Peyer's patch (tissue), 4 donors: ENCODE measurements at regions not wholly inside any gene's neighbourhood (a gene's known extent, or its start where the extent isn't known, plus 50 kb on each side); places are given as distances from the start of the nearest gene placed in this dataset.

ENCODE experiments used
- DNase-seq, 3 donors: peaks; one replicate each; pipeline ENCODE4 v3.0.0-alpha.2; 2017 to 2019
- H3K27ac ChIP-seq, 4 donors: fragments of 200-600 bp; sonication (generic); one replicate each; pipeline ENCODE4 v1.5.1; 2016 to 2019
- H3K27me3 ChIP-seq, 2 donors: fragments of 200-600 bp; sonication (generic); one replicate each; pipeline ENCODE4 v1.5.1; 2019
- H3K36me3 ChIP-seq, 3 donors: fragments of 200-600 bp; sonication (generic); one replicate each; pipeline ENCODE4 v1.5.1; 2016 to 2019
- H3K4me1 ChIP-seq, 4 donors: fragments of 200-600 bp; sonication (generic); one replicate each; pipeline ENCODE4 v1.5.1; 2016 to 2019
- H3K4me3 ChIP-seq, 4 donors: fragments of 200-600 bp; sonication (generic); 1 replicate in 3 of 4; 2 replicates in 1 of 4; pipeline ENCODE4 v1.5.1; 2016 to 2019; ENCODE audit warnings: mild to moderate bottlenecking in 1 of 4
- H3K9me3 ChIP-seq, 4 donors: fragments of 200-600 bp; sonication (generic); one replicate each; pipeline ENCODE4 v1.5.1; 2016 to 2019; ENCODE audit warnings: mild to moderate bottlenecking in 1 of 4
- POLR2A ChIP-seq, 2 donors: fragments of 450-650 bp; IDR thresholded peaks; one replicate each; pipeline ENCODE4 v1.5.1; 2017; ENCODE audit warnings: antibody characterized with exemption in 2 of 2, mild to moderate bottlenecking in 2 of 2, moderate library complexity in 2 of 2
- TF ChIP-seq, protein P1 (sequence below), 6 experiments: fragments of 450-650 bp in 4 of 6; fragments of 200-600 bp in 2 of 6; sonication (generic) in 1 of 6; IDR thresholded peaks; one replicate each; pipeline ENCODE4 v1.5.1; 2017 to 2019; ENCODE audit warnings: antibody characterized with exemption in 6 of 6, mild to moderate bottlenecking in 3 of 6, moderate library complexity in 1 of 6

DNA sequence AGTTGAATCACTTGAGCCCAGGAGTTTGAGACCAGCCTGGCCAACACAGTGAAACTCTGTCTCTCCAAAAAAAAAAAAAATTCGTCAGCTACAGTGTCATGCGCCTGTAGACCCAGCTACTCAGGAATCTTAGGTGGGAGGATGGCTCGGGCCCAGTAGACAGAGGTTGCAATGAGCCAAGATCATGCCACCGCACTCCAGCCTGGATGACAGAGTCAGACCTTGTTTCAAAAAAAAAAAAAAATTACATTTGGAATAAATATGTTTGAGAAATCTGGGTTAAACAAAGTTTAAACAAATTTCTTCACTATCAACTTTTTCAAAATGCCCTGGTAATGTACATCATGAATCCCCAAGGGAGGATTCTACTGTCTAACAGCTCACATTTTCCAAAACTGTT, 187.0 kb upstream of the RASSF8 start:
- H3K4me1 ChIP-seq: no peaks in the 10 kb centered on the region
- H3K9me3 ChIP-seq: no peaks in the 10 kb centered on the region
- no peak overlapping the region for H3K27ac ChIP-seq
- no peak overlapping the region for H3K4me3 ChIP-seq
- no peaks in the 10 kb centered on the region for H3K36me3 ChIP-seq
- TF ChIP-seq POLR2A (IDR thresholded peaks at IDR 0.05): no peak
- TF ChIP-seq, protein P1, sequence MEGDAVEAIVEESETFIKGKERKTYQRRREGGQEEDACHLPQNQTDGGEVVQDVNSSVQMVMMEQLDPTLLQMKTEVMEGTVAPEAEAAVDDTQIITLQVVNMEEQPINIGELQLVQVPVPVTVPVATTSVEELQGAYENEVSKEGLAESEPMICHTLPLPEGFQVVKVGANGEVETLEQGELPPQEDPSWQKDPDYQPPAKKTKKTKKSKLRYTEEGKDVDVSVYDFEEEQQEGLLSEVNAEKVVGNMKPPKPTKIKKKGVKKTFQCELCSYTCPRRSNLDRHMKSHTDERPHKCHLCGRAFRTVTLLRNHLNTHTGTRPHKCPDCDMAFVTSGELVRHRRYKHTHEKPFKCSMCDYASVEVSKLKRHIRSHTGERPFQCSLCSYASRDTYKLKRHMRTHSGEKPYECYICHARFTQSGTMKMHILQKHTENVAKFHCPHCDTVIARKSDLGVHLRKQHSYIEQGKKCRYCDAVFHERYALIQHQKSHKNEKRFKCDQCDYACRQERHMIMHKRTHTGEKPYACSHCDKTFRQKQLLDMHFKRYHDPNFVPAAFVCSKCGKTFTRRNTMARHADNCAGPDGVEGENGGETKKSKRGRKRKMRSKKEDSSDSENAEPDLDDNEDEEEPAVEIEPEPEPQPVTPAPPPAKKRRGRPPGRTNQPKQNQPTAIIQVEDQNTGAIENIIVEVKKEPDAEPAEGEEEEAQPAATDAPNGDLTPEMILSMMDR (IDR thresholded peaks at IDR 0.05): no peak
- no peaks in the 10 kb centered on the region for H3K27me3 ChIP-seq
- DNase-seq: no peak

DNA sequence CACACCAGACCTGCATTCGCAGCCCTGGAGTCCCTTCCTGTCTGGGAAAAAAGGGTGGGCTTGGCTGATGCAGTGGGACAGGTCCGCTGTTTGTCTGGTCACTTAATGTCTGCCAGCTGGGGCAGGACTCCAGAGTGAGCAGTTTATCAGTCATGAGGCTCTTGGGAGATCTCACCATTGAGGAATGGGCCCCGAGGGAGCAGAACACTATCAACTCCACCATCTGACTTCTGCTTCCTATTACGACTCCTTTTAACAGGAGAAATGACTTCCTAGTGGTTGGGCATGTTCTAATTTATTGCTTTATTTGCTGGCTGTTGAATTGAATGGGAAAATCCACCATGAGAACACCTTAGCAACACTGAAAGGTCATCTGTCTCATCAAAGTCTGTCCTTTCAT, 182.5 kb upstream of the RASSF8 start:
- Histone ChIP-seq H3K4me1 (no peaks in the 10 kb centered on the region), H3K27me3 (no peaks in the 10 kb centered on the region), H3K4me3 (no peak overlapping the region), H3K9me3 (no peaks in the 10 kb centered on the region), H3K36me3 (no peaks in the 10 kb centered on the region), H3K27ac (no peak overlapping the region)
- no peak for DNase-seq
- TF ChIP-seq, protein P1 (IDR thresholded peaks at IDR 0.05): no peak
- TF ChIP-seq POLR2A (IDR thresholded peaks at IDR 0.05): no peak

DNA sequence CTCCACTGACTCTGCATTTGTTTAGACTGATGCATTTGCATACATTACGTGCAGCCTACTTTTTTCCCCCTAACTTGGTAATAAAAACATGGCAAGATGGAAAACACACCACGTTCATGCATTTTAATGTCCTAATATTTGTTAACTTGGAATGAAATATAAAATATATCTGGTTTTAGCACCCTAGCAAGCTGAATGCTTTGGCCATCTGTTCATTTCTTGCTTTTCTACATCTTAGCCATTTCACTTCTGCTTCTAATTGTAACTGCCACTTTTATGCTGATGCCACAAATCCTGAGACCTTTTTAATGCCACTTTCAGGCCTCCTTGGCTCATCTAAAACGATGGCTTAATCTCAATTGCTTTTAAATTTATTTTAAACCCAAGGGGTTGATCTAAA, 177.7 kb upstream of the RASSF8 start:
- TF ChIP-seq POLR2A (IDR thresholded peaks at IDR 0.05): no peak
- TF ChIP-seq, protein P1 (IDR thresholded peaks at IDR 0.05): no peak

DNA sequence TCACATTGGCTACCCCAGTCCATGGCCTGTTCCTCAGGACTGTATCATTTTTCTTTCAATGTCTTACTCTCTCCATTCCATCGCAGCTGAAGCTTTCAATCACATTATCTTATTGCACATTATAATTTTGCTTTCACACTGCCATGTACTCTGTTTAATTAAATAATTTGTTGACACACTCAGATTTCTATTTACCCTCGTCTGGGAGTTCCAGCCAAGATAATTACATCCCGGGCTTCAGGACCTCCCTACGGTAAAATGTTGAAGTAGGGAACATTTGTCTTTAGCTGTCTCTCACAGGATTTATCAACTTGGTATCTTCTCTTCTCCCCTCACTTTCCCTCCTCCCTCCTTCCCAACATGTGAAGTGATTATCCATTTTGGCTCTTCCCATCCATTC, 177.2 kb upstream of the RASSF8 start:
- no peaks in the 10 kb centered on the region for H3K27me3 ChIP-seq
- H3K4me3 ChIP-seq: no peak overlapping the region
- H3K36me3 ChIP-seq: no peaks in the 10 kb centered on the region
- H3K27ac ChIP-seq: no peak overlapping the region
- no peaks in the 10 kb centered on the region for H3K9me3 ChIP-seq
- H3K4me1 ChIP-seq: no peaks in the 10 kb centered on the region
- TF ChIP-seq POLR2A (IDR thresholded peaks at IDR 0.05): no peak
- TF ChIP-seq, protein P1 (IDR thresholded peaks at IDR 0.05): no peak
- no peak for DNase-seq

More for the DNA sequence above, 177.7 kb upstream of the RASSF8 start:
- Histone ChIP-seq H3K27ac (no peak overlapping the region), H3K36me3 (no peaks in the 10 kb centered on the region), H3K4me3 (no peak overlapping the region), H3K27me3 (no peaks in the 10 kb centered on the region), H3K9me3 (no peaks in the 10 kb centered on the region), H3K4me1 (no peaks in the 10 kb centered on the region)
- no peak for DNase-seq

DNA sequence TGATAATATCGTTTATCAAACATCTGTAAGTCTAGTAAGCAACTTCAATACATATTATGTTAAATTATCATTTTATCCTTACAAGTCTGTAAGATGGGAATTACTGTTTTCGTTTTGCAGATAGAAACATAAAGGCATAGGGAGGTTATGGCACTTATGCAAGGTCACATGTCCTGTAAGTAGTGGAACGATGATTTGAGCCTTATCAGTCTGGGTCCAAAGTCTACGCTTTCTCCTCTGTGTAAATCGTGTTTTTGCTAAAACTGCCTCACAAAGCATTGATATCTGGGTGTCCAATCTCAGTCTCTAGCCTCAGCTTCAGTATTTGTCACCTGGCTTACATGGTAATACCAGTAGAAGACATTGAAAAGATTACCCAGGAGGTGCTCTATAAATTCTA, 174.9 kb upstream of the RASSF8 start:
- no peaks in the 10 kb centered on the region for H3K4me1 ChIP-seq

More for the DNA sequence above, 174.9 kb upstream of the RASSF8 start:
- TF ChIP-seq, protein P1 (IDR thresholded peaks at IDR 0.05): no peak
- Histone ChIP-seq H3K36me3 (no peaks in the 10 kb centered on the region), H3K27me3 (no peaks in the 10 kb centered on the region), H3K4me3 (no peak overlapping the region), H3K9me3 (no peaks in the 10 kb centered on the region), H3K27ac (no peak overlapping the region)
- DNase-seq: no peak
